RPMI8226 (cell line): ENCODE measurements at regions not wholly inside any gene's neighbourhood (a gene's known extent, or its start where the extent isn't known, plus 50 kb on each side); places are given as distances from the start of the nearest gene placed in this dataset.

Experiments used
- DNase-seq: peaks from one replicate; pipeline ENCODE4 v3.0.0-alpha.2; 2015

DNA sequence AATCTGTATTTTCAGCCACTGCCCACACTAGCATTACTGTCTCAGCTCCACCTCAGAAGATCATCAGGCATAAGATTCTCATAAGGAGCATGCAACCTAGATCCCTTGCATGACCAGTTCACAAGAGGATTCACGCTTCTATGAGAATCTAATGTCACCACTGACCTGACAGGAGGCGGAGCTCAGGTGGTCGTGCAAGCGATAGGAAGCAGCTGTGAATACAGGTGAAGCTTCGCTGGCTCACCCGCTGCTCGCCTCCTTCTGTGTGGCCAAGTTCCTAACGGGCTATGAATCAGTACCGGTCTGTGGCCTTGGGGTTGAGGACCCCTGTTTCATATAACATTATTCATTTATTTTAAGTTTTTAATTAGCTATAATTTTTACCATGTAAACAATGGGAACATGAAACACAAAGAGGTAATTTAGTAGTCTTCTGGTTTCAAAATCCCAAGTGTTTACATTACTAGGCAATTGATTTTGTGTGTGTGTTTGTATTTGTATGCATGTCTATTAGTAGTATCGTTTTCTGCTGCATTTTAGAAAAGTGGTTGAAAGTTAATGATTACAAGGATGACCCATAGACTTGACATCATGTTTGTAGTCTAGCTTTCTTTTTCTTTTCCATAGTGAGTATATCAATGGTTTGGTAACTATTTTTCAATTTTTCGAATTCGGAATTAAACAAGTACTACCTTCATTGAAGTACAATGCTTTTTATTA lies 159.4 kb downstream of the TENT4A start:
- DNase-seq, result no peak

DNA sequence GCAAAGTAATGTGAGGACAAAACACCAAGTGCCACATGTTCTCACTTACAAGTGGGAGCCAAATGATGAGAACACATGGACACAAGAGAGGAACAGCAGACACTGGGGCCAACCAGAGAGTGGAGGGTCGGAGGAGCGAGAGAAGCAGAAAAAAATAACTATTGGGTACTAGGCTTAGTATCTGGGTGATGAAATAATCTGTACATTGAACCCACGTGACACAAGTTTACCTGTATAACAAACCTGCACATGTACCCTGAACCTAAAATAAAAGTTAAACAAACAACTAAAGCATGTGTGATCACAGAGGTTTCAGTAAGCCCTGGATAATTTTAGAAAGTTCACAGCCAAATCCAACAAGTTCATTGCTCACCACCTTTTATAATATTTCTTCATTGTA lies 160.1 kb downstream of the TENT4A start:
- no peak for DNase-seq

DNA sequence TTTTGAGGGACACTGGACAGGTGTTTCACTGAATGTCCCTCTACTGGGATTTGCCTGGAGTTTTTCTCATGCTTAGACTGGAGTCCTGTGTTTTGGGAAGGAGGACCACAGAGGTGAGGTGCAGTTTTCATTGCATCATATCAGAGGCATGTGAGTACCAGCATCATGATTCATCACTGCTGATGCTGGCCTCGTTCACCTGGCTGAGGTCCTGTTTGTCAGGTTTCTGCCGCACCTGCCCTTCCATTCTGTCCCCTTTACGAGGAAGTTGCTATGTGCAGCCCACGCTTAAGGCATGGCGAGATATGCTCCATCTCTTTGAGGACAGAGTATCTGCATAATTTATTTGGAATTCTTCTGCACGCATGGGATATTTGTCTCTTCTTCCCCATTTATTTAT lies 162.1 kb downstream of the TENT4A start:
- no peak for DNase-seq

DNA sequence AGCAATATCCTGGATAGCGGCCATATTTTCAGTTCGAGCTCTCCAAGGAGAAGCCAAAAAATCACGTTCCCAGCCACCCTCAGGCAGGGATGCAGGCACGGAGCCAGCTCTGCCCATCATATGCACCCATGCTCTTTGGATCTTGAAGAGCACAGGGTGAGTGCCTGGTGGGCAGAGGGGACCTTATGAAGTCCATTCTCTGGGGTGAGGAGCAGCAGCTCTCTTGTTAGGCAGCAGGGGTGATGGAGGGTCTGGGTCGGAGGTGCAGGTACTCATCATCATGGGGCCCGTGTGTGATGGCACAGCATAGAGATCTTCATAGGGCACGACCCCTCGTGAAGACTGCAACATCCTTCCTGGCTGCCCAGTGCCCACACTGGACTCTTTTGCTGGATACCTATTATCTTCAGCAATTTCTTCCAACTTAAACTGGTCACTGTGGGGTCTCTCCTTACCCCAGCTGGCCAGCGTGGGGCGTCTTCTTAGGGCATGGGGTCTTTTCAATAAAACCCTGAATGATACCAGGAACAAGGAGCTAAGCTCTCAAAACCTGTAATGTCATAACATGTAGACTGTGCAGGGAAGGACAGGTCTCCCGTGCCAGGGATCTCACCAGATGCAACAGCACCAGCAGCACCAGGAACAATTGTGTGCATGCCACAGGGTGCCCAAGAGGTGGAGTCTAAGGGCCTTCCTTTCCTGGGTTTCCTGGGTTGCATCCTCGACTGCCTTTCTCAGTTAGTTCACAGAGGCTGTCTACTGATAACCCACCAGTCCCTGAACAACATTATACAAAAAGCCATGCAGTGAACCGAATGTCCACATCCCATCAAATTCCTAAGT lies 165.0 kb downstream of the TENT4A start:
- DNase-seq, result no peak

DNA sequence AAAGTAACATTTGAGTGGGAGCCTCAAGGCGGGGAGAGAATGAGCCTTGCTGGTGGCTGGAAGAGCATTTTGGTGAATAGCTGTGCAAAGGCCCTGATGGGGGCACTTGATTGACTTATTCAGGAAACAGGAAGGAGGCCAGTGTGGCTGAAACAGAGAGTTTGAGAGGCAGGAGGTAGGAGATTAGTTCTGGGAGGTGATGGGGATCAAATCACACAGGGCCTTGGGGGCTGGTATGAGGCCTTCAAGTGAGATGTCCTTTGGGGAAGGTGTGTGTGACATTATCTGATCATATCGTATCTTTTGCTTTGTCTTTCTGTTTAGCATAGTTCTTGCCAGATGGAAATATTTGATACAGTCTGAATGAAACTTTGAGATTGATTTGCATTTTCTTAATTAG lies 172.3 kb downstream of the TENT4A start:
- DNase-seq, result no peak

DNA sequence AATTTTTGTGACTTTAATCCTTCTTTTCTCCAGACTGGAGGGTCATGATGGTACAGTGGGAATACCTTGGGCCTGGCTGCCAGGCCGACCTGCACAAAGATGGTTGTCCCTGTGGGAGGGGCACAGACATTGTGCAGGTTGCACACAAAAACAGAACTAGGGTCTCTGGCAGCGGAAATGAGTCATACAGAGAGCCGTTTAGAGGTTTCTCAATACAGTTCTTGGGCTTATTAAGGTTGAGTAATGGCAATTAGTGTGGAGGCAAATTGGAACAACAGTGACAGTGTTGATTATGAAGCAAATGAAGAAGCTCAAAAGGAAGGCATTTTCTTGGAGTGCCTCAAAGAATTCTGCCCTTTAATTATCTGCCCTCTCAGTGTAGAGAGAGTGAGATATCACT lies 173.6 kb downstream of the TENT4A start:
- no peak for DNase-seq

DNA sequence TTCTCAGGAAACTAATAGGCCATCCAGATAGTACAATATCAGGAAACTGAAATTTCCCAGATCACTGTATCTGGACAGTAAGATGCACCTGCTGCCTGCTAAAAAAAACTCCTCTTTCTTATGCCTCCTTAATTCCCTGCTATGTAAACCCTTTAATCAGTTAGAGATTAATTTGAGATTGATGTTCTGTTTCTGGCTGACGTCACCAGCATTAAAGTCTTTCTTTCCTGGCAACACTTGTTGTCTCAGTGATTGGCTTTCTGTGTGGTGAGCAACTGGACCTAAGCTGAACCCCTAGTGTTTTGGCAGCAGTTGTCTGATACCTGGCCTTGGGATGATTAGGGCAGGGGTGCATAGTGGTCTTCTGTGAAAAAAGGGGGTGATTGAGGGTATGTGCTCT lies 175.8 kb downstream of the TENT4A start:
- no peak for DNase-seq

DNA sequence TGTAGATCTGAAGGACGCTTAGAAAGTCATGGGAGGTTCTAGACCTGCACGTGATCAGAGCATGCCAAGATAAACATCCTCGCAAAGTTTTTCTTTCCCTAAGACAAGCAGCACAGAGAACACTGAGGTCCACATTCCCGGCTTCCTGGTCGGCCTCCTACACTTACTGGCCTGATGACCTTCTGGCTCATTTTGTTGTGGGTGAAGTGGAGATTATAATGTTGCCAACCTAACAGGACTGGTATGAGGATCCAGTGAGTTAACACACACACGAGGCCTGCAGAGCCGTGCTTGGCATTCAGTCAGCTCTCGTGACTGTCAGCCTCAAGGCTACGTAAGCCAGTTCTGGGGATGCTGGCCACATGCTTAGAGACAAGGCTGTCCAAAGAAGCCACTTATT lies 186.0 kb downstream of the TENT4A start:
- no peak for DNase-seq

DNA sequence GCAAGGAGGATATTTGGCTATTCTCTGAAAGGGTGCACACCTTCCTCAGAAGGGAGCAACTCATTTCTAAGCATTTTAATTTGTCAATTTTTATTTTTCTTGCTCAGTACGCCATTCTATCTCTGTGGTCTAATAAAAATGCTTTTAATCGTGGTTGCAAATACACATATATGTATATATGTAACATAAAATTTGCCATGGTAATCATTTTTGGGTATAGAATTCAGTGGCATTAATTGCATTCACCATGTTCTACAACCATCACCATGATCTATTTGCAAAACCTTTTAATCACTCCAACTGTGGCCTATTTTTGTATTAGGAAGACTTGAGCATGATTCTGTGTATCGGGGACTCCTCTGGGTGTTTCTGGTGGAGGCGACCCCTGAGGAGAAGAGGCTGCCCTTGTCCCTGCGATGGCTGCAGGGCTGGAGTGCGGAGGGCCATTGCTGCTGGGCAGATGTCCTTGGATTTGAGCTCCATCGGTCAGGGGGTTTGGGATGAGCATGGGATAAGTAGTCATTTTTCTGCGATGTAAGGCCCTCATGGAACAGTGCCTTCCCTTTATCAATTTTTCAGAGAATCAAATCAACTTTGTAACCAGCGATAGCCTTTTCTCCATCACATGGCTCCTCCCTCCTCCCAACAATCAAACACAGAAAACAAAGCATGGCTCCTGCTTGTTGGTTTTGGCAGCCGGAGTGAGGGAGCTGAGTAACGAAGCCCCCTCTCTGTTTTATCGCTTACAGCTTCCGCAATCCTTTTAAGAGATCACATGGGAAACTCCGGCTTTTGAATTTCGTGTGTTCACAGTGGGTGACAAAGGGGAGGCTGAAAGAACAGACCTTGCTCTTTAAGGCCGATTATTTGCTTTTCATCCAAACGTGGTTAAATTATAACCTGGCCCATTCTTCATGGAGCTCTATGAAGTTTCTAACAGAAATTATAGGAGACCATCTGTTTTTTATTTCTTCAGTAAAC lies 187.3 kb downstream of the TENT4A start:
- no peak for DNase-seq

DNA sequence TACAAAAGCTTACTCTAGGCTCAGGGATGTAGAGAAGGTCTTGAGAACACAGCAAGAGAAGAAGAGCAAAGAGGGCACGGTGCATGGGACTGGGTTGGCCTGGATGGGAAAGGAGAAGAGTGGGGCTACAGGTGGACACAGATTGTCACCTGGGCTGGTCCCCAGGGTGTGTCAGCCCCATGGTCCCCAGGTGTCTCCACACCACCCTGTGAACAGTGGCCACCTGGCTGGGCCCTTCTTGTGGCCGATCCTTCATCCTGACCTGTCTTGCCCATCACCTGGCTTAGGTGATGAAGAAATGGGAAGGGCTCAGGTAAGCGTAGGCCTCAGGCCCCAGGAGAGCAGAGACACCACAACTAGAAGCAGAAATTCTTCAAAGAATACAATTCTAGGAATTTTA lies 188.9 kb downstream of the TENT4A start:
- no peak for DNase-seq

DNA sequence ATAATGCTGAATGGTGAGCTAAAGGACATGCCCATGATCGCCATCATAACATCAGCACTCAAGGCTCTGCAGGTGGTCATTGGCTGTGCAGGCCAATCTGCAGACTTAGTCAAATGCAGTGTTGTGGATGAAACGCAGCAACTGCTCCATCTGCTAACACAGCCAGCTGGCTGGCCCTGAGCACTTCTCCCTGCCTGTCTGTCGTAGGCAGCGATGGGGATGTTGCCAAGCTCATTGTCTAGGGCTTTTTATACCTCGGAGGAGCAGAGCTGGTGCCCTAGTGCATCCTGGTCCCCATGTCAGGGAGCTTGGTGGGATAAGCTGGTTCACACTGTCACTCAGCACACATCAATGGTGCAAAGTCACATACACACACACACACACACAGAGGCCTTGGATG lies 189.4 kb downstream of the TENT4A start:
- no peak for DNase-seq

DNA sequence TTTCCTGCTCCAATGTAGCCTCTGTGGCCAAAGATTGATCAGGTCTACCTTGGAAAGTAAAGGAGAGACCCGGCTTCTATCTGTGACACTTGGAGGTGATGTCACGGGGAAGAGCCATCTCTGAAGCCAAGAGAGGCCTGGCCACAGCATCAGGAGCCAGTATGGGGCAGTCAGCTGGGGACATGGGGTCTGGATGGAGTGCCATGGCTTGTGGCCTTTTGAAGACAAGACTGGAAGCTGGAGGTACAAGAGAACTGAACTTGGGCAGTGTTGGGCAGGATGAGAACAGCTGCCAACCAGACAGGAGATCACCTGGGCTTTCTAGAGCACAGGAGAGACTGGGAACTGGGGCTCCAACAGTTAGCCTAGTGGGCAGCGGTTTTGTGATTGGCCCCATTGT lies 190.7 kb downstream of the TENT4A start:
- no peak for DNase-seq

DNA sequence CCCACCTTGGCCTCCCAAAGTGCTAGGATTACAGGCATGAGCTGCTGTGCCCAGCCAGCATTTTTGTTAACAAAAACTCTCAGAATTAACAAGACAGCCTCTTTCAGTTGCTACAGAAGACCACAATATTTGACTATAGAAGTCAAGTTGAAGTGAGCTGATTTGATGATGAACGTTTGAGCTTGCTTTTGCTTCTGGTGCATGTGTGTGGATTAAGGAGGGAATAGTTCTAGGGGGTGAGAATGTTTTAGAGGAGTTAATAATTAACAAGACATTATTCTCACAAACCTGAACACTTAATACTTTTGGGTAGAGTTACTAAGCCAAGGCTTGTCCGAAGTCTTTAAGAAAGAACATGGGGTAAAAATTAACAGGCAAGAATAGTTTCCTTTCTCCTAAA lies 191.6 kb downstream of the TENT4A start:
- DNase-seq, result no peak

DNA sequence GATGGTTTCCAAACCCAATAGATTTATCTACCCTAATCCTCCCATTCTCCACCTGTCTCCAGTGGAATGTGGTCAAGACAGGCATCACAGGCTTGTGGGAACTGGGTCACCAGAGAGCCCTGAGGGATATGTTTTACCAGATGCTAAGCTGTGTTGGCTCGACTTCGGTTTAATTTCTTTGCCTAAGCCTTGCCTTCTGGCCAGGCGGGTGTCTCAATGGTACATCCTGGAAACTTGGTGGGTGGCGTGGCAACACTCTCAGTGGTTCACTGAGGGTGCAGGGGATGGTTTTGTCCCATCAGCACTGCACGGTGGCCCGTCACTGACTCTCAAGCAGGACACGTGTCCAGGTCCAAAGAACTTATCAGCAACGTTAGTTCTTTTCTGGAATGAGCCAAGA lies 192.2 kb downstream of the TENT4A start:
- no peak for DNase-seq

DNA sequence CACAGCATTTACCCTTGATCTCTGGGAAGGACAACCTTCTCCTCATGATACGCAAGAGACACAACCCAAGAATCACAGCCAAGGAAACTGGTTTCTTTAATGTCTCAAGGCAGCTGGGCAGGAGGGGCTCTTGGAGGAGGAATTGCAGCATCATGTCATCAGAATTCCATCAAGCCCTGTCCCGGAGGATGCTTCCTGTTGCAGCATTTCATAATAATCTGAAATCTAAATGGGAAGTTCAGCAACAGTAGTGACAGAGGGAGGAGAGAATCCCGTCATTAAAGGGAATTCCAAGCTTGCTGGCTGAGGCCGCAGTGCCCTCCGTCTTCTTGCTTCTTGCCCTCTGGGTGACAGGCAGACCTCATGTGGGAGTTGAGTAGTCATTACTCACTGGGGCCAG lies 192.7 kb downstream of the TENT4A start:
- no peak for DNase-seq

DNA sequence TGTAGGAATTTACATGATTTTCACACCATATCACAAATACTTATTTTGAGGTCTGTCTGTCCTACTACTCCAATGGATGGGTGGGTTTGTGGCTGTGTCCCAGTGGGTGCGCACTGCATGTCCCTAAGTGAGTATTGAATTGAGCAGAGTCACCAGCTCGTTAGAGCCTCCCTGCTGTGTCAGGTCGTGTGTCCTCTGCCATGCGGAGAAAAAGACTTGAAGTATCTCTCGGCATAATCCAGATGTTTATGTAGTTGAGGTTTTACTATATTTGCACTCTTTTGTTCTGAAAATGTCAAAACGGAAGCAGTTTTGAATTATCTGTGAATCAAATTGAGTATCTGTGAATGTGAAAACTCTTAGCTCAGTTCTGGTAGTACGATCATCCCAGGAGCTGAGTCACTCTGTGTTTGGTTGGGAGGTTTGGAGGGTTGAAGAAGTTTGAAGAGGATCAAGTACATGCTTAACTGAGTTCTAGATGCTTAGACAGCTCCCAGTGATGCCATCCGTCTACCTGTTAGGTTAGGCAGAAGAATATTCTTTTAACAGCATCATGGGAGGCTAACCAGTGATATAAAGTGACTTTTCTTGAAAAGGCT lies 194.2 kb downstream of the TENT4A start:
- no peak for DNase-seq

DNA sequence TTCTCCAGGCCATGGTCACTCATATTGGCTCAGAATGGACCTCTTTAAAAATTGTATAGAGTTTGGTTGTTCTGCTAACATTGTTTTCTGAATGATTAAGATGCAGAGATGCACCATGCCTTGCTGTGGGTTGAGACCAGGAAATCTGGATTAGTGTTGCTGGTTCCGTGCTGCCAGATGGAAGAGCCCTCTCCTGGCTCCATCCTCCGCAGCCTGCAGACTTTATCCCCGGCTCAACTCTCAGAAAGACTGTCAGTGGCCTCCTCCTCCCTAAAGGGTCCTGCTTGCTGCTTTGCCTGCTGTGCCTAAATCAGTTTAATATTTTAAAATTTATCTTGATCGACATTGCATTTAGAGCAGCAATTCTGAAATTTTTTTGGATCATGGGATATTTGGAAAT lies 196.7 kb downstream of the TENT4A start:
- no peak for DNase-seq

DNA sequence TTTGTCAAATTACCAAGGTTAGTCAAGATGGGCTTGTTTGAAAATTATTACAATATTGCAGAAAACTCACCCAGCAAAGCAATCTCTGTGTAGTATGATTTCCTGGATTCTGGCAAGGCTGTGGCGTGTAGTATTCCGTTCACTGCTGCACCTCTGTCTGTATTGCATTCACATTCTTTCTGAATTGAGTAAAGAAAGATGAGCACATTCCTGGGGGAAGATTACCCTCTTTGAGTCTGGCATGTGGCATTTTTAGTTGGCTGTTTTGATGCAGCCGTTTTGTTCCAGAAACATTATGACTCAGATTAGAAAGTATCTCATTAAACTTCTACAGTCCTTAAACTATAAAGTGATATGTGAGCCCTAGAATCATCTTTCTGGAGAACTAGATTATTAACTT lies 197.7 kb downstream of the TENT4A start:
- DNase-seq, result no peak

DNA sequence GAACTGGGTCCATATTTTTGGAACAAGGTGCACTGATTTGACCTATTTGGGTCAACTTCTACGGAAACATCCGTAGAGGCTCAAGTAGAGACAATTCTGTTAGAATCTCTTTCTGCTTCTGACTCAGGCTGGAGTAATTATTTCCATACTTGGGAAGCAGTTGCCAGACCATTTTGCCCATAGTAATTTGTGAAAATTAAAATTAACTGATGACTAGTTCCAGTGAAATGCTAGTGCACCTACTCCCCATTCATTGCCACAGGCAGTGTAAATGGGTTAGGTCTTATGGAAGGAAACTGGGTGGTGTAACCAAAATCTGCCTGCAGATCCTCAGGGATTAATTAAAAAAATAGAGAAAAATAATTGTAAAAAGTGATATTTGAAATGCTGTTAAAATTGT lies 201.1 kb downstream of the TENT4A start:
- DNase-seq, result no peak

DNA sequence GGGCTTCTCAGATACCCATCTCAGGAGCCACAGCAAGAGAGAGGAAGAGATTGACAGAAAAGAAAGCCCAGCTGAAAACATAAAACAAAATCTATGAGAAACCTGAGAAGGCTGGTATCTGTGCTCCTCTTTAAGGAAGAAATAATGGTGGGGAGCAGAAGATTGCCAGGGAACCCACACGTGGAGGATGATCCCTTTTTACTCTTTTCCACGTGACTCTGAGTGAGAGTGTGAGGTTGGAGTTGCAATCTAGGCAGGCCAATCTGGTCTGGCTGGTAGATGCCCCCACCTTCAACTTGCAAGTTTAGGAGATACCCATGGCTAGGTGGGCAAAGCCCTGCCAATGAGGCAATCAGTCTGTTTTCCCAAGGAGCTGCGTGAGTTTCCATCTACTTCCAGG lies 202.3 kb downstream of the TENT4A start:
- DNase-seq, result no peak

DNA sequence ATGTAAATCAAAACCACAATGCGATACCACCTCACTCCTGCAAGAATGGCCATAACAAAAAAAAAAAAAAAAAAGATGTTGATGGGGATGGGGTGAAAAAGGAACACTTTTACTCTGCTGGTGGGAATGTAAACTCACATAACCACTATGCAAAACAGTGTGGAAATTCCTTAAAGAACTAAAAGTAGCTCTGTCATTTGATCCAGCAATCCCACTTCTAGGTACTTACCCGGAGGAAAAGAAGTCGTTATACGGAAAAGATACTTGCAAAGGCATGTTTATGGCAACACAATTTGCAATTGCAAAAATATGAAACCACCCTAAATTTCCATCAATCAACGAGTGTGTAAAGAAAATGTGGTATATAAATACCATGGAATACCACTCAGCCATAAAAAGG lies 205.0 kb downstream of the TENT4A start:
- DNase-seq, result no peak

DNA sequence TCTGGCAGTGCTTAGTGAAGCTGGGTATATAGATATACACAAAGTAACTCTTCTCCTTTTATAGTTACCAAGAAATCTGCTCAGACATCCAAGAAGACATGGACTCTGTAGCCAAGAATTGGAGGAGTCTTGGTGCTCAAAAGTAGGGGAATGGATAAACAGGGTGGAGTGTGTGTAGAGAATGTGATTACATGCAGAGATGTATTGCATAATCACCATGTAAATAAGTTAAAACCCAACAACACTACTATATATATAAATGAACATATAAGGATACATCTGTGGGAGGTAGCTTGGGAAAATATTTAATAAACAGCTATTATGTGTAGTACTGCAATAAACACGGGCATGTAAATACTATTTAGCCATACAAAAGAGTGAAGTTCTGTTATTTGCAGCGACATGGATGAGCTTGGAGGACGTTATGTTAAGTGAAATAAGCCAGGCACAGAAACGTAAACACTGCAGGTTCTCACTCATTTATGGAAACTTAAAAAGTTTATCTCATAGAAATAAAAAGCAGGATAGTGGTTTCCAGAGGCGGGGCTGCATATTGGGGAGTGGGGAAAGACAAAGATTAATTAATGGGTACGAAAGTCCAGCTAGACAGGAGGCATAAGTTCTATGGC lies 207.5 kb downstream of the TENT4A start:
- DNase-seq, result no peak
